ENCODE measurements at regions not wholly inside any gene's neighbourhood (a gene's known extent, or its start where the extent isn't known, plus 50 kb on each side); places are given as distances from the start of the nearest gene placed in this dataset.
"Not testable (repeated sequence)": the region's sequence is repeated elsewhere in the genome, so short reads cannot be mapped to it uniquely, and the experiment has no call there.

DNA sequence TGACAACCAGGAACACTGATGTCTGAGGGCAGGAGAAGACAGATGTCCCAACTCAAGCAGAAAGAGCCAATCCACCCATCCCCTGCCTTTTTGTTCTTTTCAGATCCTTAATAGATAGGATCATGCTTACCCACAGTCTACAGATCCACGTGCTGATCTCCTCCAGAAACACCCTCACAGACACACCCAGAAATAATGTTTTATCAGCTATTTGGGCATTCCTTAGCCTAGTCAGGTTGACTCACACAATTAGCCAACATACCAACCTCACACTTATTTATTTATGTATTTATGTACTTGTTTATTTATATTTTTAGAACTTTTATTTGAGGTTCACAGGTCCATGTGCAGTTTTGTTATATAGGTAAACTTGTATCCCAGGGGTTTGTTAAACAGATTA, 151.5 kb upstream of the IL12B start:
- intact Hi-C loops (cut with DNase I): no loop called here
- DNase-seq: no peak

DNA sequence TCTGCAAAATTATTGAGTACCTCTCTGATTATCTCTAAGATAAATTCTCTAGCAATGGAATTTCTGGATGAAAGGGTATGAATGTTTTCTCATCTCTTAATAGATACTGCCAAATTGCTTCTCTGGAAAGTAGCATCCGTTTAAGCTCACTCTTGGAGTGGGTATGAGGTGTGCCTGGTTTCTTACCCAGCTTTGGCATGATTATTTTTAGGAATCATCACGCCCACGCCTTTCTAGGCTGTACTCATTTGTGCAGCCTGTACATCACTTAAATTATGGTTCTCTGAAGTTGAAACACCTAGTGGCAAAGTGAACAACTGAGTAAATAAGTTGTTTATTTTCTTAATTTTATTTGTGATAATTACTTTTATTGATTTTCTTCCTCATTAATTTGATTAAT, 156.5 kb upstream of the IL12B start:
- peak in 39 of 42 donors; percentile 10 to 88 (median 58) for DNase-seq
- intact Hi-C loops (cut with DNase I): no loop called here

DNA sequence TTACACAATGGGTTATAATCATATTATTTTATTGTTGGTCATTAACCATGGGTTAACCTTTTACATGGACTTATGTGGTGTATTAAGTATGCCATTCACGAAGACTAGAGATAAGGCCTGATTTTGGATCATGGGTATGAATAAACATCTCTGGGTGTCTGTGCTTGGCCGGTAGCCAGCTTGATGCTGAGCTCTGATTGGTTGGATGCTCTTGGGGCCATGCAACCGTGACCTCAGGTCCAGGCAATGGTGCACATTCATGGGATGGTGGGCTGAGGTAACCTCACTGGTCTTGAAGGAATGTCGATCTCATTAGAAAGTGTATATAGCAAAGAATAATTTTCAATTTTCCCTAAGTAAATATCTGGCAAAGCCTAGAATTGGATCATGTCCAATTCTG, 158.2 kb upstream of the IL12B start:
- no peak for DNase-seq
- intact Hi-C loops (cut with DNase I): no loop called here

DNA sequence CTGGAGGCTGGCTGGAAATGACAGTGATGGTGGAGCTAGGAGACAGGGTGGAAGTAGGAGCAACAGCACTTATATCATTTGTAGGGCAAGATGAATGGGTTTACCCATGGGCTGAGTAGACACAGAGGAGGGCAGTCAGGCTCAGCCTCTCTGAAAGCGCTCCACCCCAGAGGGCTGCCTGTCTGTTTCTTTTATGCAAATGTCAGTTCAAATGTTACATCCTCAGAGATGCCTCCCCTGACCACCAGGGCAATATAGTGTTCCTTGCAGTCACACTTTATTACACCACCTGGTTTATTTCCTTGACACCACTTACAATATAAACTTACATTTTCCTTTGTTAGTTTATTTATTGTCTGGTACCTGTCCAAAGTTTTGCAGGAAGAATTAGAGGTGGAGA, 159.5 kb upstream of the IL12B start:
- intact Hi-C loops (cut with DNase I): no loop called here
- DNase-seq: no peak

DNA sequence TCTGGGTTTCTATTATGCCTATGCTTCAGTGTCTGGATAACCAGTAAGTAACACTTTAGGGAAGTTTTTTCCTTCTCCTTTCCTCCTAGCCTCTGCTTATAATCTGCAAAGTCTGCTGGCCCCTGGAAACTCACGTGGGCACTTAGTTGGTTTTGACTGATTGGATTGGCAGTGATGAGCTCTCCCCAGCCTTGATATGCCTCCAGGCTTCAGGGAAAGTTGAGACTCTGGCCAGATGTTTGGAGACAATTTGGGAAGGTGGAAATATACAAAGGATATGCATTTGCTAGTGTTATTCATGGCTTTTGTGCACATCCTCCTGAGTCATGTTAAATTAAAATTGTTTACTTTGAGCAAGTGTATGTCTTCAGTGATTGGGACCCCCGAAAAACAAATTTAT, 160.2 kb upstream of the IL12B start:
- intact Hi-C loops (cut with DNase I): no loop called here
- no peak for DNase-seq

DNA sequence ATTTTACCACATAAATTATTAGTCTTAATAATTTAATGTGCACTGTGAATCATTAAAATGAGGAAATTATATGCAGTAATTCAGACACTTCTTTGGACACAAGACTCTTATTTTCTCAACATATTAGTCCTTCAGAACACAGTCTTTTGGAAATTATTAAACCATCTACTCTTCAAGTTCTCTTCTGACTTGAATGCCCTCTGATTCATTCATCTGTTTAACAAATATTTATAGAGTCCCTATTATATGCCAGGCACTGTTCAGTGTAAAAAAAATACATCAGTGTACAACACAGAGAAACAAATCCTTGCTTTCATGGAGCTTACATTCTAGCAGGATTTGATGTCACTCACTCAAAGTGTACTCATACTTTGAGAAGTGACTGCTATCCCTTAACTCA, 163.4 kb upstream of the IL12B start:
- intact Hi-C loops (cut with DNase I): no loop called here

DNA sequence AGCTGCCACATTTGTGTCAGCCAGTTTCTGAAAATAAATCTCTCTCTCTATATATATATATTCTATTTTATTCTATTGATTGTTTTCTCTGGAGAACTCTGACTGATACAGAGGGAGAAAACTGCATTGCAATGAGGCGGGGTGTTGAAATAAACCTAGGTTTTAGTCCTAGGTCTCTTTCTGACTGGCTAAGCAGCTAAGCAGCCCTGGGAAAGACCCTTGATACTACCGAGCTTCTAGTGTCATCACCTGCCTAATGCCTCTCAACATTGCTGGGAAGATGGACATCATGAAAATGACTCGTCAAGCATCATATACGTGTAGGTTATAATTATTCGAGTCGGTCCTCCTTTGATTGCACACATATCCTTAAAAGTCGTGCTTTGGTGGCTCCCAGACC, 166.5 kb upstream of the IL12B start:
- intact Hi-C loops (cut with DNase I): no loop called here
- DNase-seq: no peak

More for the DNA sequence above, 163.4 kb upstream of the IL12B start:
- no peak for DNase-seq

DNA sequence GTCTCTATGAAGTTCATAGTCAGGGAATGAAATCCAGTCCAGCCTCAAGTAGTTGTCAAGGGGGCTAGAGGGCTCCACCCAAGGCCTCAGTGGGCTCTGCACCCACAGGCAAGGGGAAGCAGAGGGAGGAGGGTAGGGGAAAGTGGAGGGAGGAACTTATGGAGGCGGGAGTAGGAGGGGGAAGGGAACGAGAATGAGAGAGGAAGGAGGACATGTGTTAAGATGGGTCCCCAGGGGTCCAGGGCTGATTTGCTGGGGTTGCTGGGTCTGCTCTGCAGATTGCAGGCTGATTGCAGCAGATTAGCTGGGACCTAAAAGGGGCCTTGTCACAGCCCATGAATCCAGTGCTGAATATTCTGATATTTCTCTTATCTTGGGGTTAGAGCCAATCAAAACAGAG, 166.9 kb upstream of the IL12B start:
- intact Hi-C loops (cut with DNase I): no loop called here
- DNase-seq: no peak

DNA sequence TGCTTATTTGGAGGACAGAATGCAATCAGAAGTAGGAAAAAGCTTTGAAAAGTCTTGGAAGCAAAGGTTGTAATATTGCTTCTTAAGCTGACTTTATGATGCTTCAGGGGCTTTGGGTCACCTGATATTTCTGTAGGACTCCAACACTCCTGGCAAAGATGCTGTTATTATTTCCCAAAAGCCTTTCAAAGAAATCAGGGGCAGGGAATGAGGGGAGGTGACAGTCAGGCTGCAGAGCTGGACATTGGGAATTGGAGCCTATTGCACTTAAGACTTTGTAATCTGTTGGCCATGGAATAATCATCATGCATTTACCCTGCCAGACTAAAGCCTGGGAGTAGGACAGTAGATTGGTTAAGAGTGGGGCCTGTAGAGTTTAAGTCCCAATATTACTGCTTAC, 168.3 kb upstream of the IL12B start:
- no peak for DNase-seq
- intact Hi-C loops (cut with DNase I): no loop called here

DNA sequence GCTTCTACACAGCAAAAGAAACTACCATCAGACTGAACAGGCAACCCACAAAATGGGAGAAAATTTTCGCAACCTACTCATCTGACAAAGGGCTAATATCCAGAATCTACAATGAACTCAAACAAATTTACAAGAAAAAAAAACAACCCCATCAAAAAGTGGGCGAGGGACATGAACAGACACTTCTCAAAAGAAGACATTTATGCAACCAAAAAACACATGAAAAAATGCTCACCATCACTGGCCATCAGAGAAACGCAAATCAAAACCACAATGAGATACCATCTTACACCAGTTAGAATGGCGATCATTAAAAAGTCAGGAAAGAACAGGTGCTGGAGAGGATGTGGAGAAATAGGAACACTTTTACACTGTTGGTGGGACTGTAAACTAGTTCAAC, 171.8 kb upstream of the IL12B start:
- DNase-seq; intact Hi-C loops (cut with DNase I): not testable (repeated sequence)

DNA sequence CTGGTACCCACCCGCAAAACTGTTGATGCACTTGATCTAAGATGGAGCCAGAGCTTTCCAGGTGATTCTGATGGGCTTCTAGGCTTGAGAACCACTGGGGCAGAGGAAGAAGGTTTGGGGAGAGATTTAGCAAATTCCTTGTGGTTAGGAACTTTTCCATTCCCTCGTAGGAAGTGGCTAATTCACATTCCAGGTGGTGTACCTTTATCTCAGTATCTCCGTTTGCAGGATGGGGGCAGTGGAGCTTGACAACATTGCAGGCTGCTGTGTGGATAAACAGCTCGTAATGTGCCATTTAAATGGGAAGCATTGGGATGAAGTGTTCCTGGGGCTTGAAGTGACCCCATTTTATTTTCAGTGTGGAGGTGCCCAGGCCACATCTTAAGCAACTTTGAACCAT, 172.9 kb upstream of the IL12B start:
- DNase-seq: no peak
- intact Hi-C loops (cut with DNase I): no loop called here

DNA sequence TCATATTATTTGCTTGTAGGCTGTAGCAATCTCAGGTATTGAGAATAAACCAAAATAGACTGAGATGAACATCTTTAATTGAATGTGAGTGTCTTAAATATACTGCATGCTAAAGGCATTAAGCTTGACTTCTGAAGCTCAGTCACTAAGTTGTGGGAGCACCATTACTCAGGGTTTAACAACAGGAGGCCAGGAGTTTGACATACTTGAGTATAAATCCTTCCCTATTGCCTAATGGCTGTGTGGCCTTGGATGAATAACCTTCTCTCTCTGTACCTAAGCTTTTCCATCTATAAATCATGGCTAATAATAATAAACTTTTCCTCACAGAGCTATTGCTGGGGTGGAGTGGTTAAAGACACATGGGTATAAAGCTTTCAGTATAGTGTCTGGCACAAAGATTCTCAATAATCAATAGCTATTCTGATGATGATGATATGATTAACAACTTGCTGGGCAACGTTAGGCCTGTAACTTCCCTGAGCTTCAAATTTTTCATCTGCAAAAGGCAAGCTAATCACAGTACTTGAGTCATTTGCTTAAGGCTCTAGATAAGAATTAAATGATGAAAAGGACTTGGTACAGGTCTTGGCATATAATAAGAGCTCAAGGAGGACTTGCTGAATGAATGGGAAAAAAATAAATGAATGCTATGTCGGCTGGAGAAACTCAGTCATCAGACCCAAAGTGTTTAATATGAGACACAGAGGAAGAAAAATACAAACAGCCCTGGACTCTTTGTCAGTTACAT, 174.0 kb upstream of the IL12B start:
- intact Hi-C loops (cut with DNase I): no loop called here
- no peak for DNase-seq

DNA sequence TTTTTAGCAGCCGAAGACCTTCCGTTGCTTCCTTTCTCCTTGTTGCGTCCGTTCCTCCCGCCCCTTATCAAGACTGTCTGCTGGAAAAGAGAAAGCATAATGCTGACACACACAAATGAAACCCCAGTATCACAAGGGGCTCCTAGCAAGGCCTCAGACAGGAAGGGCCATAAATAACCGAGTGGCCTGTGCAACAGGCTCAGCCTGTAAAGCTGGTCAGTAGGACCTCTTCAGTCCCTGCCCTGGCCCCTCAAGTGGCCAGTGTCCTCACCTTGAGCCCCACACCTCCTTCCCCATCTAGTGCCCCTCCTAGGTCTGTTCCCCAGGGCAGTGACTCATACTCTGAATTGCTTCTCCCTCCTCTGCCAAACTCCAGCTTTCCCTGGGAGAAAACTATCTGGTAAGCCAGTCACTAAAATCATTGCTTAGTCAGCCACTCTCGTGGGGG, 174.6 kb upstream of the IL12B start:
- peak in 20 of 42 donors; percentile 5 to 58 (median 22) for DNase-seq
- intact Hi-C loops (cut with DNase I): no loop called here

DNA sequence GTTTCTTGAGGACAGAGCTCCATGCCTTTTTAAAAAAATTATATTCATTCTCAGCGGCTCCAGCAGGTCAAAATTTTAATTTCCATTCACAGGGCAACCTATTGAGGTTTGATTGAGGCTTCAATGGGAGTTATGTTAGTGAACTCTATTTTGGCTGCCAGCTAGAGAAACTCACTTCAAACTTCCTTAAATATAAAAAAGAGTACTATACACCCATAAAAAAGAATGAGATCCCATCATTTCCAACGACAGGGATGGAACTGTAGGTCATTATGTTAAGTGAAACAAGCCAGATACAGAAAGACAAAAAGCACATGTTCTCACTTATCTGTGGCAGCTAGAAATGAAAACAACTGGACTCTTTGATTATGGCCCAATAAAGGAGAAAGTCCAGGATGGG, 176.8 kb upstream of the IL12B start:
- no peak for DNase-seq
- intact Hi-C loops (cut with DNase I): no loop called here

DNA sequence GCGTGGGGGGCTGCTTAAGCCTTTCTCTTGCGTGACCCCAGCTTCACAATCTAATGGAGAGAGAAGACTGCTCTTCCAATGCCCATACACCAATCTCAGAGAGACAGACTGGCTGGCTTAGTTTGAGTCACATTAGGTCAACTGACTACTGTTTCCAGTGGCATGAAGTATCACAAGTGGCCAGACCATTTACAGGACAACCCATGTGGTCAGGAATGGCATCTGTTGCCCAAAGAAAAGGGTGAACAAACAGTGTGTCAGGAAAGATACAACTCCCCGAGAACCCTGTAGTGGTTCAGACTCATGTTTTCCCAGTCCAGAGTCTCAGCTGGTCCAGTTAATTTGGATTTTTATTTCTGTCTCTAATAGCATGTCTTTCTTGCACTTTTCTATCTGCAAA, 177.4 kb upstream of the IL12B start:
- intact Hi-C loops (cut with DNase I): no loop called here
- no peak for DNase-seq

DNA sequence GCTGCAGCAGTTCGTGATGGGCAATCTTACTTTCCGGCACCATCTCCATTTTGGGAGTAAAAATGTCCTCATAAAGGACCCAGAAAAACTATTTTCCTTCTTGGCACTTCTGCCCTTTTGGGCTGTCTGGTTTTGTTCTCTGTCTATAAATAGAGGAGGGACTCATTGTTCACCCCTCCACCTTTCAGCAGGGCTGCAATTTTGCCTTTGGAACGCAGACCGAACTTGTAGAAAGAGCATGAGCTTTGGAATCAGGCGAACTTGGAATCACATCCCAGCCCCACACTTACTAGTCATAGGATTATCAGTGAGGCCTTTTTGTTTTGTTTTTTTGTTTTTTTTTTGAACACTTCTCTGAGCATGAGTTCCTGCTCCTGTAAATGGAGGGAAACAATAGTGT, 178.1 kb upstream of the IL12B start:
- intact Hi-C loops (cut with DNase I): no loop called here
- no peak for DNase-seq

DNA sequence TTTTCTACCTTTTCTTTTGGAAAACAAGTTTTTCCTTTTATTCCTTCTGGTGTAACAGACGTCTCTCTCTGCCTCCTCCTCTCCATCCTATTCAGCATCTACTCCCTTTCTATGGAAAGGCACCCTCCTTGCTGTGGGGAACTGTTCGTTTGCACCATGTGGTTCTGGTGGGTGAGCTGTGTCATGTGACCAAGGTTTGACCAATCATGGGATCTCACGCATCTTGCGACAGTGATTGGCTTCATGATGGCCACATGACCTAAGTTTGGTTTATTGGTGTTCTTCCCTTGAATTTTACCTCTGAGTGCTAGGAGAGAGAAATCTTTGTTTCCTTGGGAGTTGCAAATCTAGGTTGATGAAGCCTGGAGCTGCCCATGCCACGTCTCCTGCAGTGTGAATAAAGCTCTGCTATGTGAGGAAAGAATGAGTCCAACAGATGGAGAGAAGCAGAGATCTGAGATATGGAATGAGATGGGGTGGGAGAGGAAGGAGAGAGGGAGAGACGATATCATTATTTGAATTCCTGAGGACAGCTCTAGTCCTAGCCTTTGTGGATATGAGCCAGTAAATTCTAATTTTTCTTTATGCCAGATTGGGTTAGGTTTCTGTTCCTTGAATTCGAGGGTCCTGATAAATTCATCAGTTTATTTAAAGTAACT, 178.8 kb upstream of the IL12B start:
- intact Hi-C loops (cut with DNase I): no loop called here
- DNase-seq: no peak

DNA sequence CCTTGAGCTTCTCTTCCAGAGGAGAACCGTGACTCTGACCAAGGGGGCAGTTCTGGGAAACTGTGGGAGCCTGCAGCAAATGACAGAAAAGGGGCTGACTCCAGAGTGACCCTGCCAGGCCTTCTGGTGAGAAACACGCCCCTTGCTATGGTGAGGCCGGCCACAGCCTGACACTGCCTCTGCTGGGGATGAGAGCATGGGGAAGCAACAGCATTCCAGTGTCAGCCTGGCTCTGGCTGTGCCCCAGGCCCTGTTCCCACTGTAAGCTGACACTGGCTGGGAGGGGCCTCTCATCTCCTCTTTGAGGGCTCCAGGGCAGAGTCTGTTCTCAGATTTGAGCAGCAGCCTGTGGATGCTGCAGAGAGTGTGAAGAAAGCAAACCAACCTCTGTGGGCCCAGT, 180.0 kb upstream of the IL12B start:
- intact Hi-C loops (cut with DNase I): no loop called here
- DNase-seq: no peak

DNA sequence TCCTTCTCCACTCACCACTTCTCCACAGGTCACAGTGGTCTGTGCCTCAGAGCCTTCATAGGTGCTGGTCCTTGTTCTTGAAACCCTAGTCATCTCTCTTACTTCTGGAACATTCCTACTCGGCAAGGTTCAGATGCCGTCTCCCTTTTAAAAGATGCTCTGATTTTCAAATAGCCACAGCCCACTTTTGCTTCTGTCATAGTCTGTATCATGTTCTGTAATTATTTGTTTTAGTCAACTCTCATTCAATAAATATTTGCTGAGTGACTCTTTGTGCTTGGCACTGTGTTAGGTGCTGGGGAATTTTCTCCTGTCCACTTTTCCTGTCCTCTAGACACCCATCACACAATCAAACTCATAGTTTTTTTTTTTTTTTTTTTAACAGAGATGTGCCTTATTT, 181.3 kb upstream of the IL12B start:
- intact Hi-C loops (cut with DNase I): no loop called here
- DNase-seq: no peak

DNA sequence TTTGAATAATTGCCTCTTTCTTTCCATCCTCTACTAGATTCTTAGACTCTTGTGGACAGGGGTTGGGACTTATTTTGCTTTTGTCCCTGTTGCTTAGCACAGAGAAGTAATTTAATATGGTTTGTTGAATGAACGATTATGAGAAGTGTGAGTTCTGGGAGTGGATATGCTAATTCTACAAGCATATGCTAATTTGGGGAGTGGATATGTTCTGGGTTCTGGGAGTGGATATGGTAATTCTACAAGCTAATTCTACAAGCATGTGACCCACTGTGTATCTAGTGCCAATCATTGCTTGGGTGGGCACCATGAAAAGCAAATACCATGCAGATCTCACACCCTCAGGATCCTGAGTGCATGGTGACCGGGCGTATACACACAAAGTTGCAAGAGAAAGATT, 181.8 kb upstream of the IL12B start:
- intact Hi-C loops (cut with DNase I): no loop called here

DNA sequence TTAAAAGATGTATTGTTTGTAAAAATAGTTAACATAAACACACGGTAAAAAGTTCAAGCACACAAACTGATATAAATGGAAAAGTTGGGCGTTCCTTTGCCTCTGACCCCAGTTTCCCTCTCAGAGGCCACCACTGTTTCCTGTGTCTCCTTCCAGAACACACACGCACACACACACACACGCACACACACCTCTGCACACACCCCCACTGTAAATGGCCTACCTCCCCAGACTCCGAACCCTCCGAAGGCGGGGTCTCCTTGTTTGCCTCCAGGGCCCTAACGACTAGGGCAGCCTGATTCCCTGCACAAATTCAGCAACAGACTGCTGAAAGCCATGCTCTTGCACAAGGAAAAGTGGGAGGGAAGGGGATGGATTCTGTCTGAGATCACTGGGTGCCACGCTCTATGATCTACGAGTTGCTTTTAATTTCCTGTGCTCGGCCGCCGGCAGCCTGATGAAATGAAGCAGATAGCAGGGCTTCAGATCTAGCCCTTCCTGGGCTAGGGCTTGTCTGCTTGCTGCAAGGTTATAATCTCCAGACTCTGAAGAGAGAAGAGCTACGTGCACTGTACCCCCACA, 184.0 kb upstream of the IL12B start:
- no peak for DNase-seq
- intact Hi-C loops (cut with DNase I): no loop called here

More for the DNA sequence above, 181.8 kb upstream of the IL12B start:
- no peak for DNase-seq
